Erythroblast (primary cell): ENCODE measurements at regions not wholly inside any gene's neighbourhood (a gene's known extent, or its start where the extent isn't known, plus 50 kb on each side); places are given as distances from the start of the nearest gene placed in this dataset.
"Not testable (repeated sequence)": the region's sequence is repeated elsewhere in the genome, so short reads cannot be mapped to it uniquely, and the experiment has no call there.

Experiments
- DNase-seq, 2 experiments: peaks; one replicate each; lab custom pipeline; 2025; lab: John Stamatoyannopoulos, UW
- GATA1 ChIP-seq: IDR thresholded peaks from 2 replicates; pipeline ENCODE4 v1.6.1; 2011; ENCODE audit warnings: low read depth, mild to moderate bottlenecking, control low read depth, low read length, moderate library complexity
- POLR2A ChIP-seq: IDR thresholded peaks from 2 replicates; pipeline ENCODE4 v1.6.1; 2011; ENCODE audit warnings: mild to moderate bottlenecking, low read length

GRCh38 chr1:96565546-96565945 lies 156.0 kb upstream of the PTBP2 start:
- TF ChIP-seq POLR2A (no peak), GATA1 (no peak)
- no peak for DNase-seq

- TF ChIP-seq POLR2A (no peak), GATA1 (no peak)
- DNase-seq, result no peak
These were observed 152.9 kb upstream of the PTBP2 start for GRCh38 chr1:96568639-96569038.

DNA sequence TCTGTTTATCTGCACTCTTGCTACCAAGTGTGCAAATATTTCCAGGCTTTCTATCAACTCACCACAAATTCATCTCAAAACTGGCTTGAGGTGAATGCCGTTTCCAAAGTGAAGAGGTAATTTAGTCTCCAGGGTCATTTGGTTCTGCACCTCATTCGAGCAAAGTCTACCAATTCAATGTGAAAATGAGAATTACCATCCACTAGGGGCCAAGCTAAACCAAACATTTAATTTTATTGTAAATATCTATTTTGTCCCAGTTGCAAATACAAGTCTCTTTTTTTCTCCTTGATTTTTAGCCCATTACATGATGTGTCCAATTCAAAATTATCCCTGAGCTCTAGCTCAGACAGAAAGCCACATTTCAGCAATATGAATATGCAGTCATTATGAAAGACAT lies 152.3 kb upstream of the PTBP2 start:
- TF ChIP-seq POLR2A, result no peak
- no peak for TF ChIP-seq GATA1

DNA sequence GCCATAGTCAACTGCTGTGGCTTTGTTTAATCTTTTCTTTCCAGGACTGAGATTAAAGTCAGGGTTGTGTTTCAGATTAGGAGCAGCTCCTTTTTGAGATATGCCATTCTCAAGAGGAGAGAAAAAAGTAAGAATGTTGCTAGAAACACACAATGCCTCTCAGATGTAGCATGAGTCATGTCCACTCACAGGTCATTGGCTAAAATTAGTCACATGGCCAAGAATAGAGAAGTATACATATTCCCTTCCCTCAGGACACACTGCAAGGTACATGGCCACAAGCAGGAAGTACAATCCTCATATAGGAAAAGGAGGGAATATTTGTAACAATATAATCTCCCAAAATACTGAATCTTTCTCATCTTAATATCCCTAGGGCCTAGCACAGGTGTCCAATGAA lies 141.9 kb upstream of the PTBP2 start:
- no peak for TF ChIP-seq POLR2A
- no peak for TF ChIP-seq GATA1
- no peak for DNase-seq

More for the DNA sequence above, 152.3 kb upstream of the PTBP2 start:
- DNase-seq, result no peak

DNA sequence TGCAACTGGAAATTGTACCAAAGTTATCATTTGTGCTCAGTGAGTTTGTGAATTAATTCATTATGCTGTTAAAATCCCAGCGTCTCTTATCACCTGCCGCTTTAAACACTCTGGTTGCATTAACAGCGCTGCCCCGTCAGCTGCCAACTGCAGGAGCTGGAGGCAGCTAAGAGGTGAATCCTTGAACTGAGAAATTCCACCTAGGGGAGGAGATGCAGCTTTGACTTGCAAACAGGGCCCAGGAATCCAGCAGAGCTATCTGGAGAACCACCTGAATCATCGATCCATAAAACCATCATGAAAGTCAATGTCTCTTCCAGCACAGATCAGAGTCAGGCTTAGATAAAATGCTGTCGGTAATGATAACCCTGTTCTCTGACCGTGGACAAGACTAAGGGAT lies 140.7 kb upstream of the PTBP2 start:
- TF ChIP-seq GATA1, result no peak
- TF ChIP-seq POLR2A, result no peak
- DNase-seq, result no peak

DNA sequence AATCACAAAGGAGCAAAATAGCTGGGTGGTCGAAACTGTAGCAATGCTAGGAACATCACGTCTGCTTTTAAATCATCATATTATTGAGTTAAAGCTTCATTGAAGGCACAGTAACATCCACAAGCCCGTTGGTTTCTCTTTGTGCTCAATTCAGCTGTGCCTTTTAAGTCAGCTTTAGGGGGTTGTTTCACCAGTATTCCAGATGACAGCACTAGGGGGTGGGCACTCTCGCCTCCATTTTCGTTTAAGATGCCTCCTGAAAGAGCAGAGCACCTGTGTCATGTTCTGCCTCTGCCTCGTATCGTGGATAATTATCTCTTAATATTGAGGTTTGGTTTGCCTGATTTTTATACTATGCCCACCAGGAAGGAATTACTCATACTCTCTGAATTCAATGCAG lies 139.8 kb upstream of the PTBP2 start:
- TF ChIP-seq POLR2A, result no peak
- TF ChIP-seq GATA1, result no peak
- DNase-seq, result no peak

GRCh38 chr1:96583903-96584302 lies 137.7 kb upstream of the PTBP2 start:
- TF ChIP-seq GATA1 (no peak), POLR2A (no peak)
- DNase-seq, result no peak

GRCh38 chr1:96587222-96587621 lies 134.4 kb upstream of the PTBP2 start:
- TF ChIP-seq GATA1, result no peak
- DNase-seq, result no peak

GRCh38 chr1:96588416-96588995 lies 133.1 kb upstream of the PTBP2 start:
- no peak for TF ChIP-seq POLR2A
- TF ChIP-seq GATA1, result no peak
- no peak for DNase-seq

GRCh38 chr1:96595530-96595929 lies 126.1 kb upstream of the PTBP2 start:
- not testable (repeated sequence) for DNase-seq

DNA sequence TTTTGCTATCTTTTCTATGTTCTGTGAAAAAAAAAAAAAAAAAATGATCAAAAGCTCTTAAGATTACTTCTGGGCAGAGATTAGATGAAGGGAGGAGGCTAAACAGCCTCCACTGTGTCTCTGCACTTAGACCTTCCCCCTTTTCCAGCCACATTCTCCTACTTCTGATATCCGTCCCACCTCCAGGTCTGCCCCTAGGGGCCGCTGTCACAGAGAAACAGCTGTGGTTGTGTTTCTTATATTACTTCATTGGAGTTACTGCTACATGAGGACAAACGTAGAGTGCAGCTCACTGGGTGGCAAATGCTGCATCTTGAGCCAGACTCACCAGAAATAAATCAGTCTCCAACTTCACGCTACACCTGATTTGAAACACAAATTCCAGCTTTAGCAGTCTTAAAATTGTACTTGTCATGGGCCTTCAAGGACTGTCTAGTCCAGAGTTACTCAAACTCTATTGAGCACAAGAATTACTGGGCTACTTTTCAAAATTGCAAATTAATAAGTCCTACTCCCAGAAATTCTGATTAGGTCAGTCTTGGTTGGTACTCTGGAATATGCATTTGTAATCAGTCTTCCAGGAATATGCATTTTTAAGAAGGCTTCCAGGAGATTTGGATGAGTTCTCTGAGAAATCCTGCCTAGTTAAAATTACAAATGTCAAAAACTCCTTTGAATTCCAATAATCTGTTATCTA lies 125.2 kb upstream of the PTBP2 start:
- no peak for TF ChIP-seq POLR2A
- TF ChIP-seq GATA1, result no peak
- peak; percentile 32 to 36 for DNase-seq

- no peak for DNase-seq
- no peak for TF ChIP-seq POLR2A
- no peak for TF ChIP-seq GATA1
These were observed 124.4 kb upstream of the PTBP2 start for GRCh38 chr1:96597218-96597617.

- DNase-seq, result no peak
- no peak for TF ChIP-seq GATA1
- TF ChIP-seq POLR2A, result no peak
These were observed 123.0 kb upstream of the PTBP2 start for GRCh38 chr1:96598416-96599168.

DNA sequence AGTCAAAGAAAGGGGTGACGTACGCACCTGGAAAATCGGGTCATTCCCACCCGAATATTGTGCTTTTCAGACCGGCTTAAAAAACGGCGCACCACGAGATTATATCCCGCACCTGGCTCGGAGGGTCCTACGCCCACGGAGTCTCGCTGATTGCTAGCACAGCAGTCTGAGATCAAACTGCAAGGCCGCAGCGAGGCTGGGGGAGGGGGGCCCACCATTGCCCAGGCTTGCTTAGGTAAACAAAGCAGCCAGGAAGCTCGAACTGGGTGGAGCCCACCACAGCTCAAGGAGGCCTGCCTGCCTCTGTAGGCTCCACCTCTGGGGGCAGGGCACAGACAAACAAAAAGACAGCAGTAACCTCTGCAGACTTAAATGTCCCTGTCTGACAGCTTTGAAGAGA lies 117.0 kb upstream of the PTBP2 start:
- DNase-seq, result not testable (repeated sequence)

- not testable (repeated sequence) for DNase-seq
These were observed 104.2 kb upstream of the PTBP2 start for GRCh38 chr1:96617375-96617774.
